ENCODE measurements at regions not wholly inside any gene's neighbourhood (a gene's known extent, or its start where the extent isn't known, plus 50 kb on each side); places are given as distances from the start of the nearest gene placed in this dataset.

GRCh38 chr13:107203146-107203847 lies 635.4 kb upstream of the ARGLU1 start:
- TF ChIP-seq CTCF (conservative IDR thresholded peaks at IDR 0.05) (peak; percentile 60), EZH2 (IDR thresholded peaks at IDR 0.05; ENCODE audit: low read depth) (no peak)
